HUES48 (cell line): ENCODE measurements at regions not wholly inside any gene's neighbourhood (a gene's known extent, or its start where the extent isn't known, plus 50 kb on each side); places are given as distances from the start of the nearest gene placed in this dataset.

ENCODE experiments used
- H3K27ac ChIP-seq: one replicate; pipeline ENCODE4 v1.7.0; 2013; ENCODE audit warnings: low read depth, low read length, inconsistent platforms
- H3K27me3 ChIP-seq: 2 replicates; pipeline ENCODE4 v1.6.1; 2013; ENCODE audit warnings: mild to moderate bottlenecking, low read length; ENCODE audit not compliant: control insufficient read depth, insufficient read depth
- H3K36me3 ChIP-seq: 2 replicates; pipeline ENCODE4 v1.6.1; 2013; ENCODE audit warnings: low read length; ENCODE audit not compliant: control insufficient read depth, insufficient read depth
- H3K4me1 ChIP-seq: 2 replicates; pipeline ENCODE4 v1.6.1; 2013; ENCODE audit warnings: mild to moderate bottlenecking, low read length; ENCODE audit not compliant: control insufficient read depth, insufficient read depth
- H3K4me3 ChIP-seq: 2 replicates; pipeline ENCODE4 v1.5.1; 2013; ENCODE audit warnings: mild to moderate bottlenecking, low read depth, low read length
- H3K9ac ChIP-seq: 2 replicates; pipeline ENCODE4 v1.6.1; 2013; ENCODE audit warnings: mild to moderate bottlenecking, low read depth, low read length, moderate library complexity
- H3K9me3 ChIP-seq: 2 replicates; pipeline ENCODE4 v1.6.1; 2013; ENCODE audit warnings: low read length; ENCODE audit not compliant: control insufficient read depth, insufficient read depth

DNA sequence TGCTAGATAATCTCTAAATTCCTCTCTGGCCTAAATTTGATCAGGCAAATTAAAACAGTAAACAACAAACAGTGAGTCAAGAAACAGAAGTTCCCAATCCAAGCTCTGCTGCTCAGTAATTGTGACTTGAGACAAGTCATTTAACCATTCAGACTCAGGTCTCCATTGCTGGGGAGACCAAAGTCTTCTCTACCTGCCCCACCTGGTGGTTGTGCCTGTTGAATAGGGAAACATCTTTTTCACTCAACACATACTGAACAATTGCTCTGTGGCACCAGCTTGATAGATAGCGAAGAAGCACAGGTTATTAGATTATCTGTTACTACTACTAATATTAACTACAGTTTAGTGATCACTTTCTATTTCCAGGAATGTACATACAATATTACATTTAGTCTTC, 112.1 kb upstream of the EOLA2 start:
- no peaks in the 10 kb centered on the region for H3K27me3 ChIP-seq
- no peak overlapping the region for H3K27ac ChIP-seq
- no peak overlapping the region for H3K4me3 ChIP-seq
- H3K4me1 ChIP-seq, result no peaks in the 10 kb centered on the region
- no peak overlapping the region for H3K9ac ChIP-seq
- peaks cover 25% of the 10 kb centered on the region; the same call in 1 of the 2 replicates for H3K9me3 ChIP-seq
- H3K36me3 ChIP-seq, result no peaks in the 10 kb centered on the region

DNA sequence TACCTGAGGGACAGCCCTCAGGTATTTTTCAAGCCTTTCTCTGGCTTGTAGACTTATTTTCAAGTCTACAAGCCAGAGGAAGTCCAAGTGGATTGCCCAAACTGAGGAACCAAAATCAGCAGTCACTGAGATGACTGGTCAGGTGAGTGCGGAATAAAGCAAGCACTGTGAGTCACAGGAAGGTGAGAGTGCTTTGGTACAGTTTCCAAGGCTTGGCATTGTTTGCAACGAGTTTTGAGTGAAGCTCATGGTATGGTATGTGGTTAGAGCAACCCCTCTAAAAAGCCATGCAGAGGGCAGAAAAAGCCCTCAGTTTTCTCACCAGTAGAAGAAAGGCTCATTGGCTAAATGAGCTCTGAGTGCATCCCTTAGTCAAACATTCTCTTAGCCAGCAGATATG, 112.8 kb upstream of the EOLA2 start:
- Histone ChIP-seq H3K9ac (no peak overlapping the region), H3K9me3 (peaks cover 23% of the 10 kb centered on the region; the same call in 1 of the 2 replicates), H3K4me3 (no peak overlapping the region), H3K4me1 (no peaks in the 10 kb centered on the region), H3K27me3 (no peaks in the 10 kb centered on the region), H3K36me3 (no peaks in the 10 kb centered on the region), H3K27ac (no peak overlapping the region)

DNA sequence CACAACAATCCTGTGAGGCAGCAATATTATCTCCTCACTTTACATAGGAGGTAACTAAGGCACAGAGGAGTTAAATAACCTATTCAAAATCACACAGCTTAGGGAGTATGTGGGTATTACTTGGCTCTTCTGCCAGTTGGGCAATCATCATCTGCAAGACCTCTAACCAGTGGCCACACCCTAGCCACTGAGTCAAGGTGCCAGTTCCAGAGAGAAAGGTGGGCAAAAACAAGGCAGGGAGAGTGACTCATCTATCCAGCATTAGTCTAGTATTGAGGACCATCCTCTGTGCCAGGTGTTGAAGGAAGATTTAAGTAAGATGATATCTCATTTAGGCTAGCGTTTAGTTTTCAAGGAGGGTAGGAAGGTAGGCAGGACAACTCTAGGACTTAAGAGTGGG, 113.9 kb upstream of the EOLA2 start:
- Histone ChIP-seq H3K27me3 (no peaks in the 10 kb centered on the region), H3K4me1 (no peaks in the 10 kb centered on the region), H3K4me3 (no peak overlapping the region), H3K27ac (no peak overlapping the region), H3K9me3 (peaks cover 19% of the 10 kb centered on the region; the same call in 1 of the 2 replicates), H3K9ac (no peak overlapping the region), H3K36me3 (no peaks in the 10 kb centered on the region)

DNA sequence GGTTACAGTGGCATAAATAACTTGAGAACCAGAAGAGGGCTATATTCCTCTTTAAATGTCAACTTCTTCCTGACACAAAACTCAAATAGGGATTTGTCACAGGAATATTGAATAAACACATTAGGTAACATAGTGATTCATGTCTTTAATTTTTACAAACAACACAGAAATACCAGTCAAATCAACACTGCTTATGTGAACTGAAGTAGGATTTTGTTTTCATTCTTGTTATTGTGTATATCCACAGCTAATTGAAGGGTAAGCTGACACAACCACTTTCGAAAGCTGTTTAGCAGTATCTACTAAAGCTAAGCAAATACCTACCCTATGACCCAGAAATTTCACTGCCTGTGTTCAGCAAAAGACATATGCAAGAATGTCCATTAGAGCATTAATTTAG, 120.4 kb upstream of the EOLA2 start:
- Histone ChIP-seq H3K9ac (no peak overlapping the region), H3K27ac (no peak overlapping the region), H3K9me3 (peaks cover 9% of the 10 kb centered on the region; the same call in 1 of the 2 replicates), H3K4me1 (no peaks in the 10 kb centered on the region), H3K36me3 (no peaks in the 10 kb centered on the region), H3K4me3 (no peak overlapping the region), H3K27me3 (no peaks in the 10 kb centered on the region)

DNA sequence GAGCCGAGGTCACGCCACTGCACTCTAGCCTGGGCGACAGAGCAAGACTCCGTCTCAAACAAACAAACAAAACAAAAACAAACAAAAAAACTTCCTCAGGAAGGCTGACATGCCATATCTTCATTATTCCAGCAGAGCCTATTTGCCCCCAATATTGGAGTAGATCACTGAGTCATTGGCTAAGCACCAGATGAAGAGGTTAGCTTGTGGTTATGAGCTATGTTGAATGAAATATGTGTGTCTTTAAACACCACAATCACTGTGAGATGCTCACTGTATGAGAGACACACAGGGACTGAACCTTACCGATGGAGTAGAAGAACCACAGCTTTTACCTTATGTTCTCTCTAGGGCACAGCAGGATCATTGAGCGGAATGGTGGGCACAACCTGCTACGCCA, 122.1 kb upstream of the EOLA2 start:
- Histone ChIP-seq H3K36me3 (no peaks in the 10 kb centered on the region), H3K27ac (no peak overlapping the region), H3K9ac (no peak overlapping the region), H3K9me3 (peaks cover 13% of the 10 kb centered on the region; the same call in 1 of the 2 replicates), H3K4me3 (no peak overlapping the region), H3K27me3 (no peaks in the 10 kb centered on the region), H3K4me1 (no peaks in the 10 kb centered on the region)

DNA sequence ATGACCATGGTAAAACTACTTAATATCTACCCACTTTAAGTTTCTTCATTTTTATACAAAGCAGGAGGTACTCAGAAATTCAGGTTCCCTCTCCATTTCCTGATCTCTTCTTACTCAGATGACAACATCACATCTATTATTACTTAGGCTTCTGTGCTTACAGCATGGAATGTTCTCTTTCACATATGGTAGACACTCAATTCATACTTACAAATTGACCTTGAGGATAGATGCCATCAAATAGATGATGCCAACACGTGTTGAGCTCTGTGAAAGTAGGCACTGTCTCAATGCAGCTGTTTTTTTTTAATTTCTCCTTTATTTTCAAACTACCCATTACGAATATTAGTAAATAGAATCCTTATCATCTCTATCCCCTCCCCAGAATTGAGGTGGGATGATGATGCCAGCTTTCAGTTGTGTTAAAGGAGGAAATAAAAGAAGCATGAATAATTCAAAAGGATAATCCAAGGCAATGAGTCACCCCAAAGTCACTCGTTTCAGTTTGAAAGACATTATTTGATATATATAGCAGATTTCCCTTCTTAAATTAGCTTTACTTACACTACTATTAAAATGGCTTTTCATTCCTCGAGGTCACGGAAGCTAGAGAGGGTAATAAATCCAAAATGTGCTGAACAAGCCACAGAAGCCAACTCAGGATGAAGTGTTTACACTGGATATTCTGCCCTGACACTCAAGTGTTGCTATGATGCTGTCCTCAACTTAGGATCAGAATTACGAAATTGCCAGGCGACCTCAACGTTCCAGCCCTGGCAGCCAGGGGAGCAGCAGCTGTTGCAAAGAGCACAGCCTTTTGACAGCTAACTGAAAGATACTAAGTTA, 124.2 kb upstream of the EOLA2 start:
- no peak overlapping the region for H3K4me3 ChIP-seq
- no peaks in the 10 kb centered on the region for H3K27me3 ChIP-seq
- H3K36me3 ChIP-seq, result no peaks in the 10 kb centered on the region
- no peaks in the 10 kb centered on the region for H3K4me1 ChIP-seq
- H3K9ac ChIP-seq, result no peak overlapping the region
- peaks cover 10% of the 10 kb centered on the region; the same call in 1 of the 2 replicates for H3K9me3 ChIP-seq
- no peak overlapping the region for H3K27ac ChIP-seq

DNA sequence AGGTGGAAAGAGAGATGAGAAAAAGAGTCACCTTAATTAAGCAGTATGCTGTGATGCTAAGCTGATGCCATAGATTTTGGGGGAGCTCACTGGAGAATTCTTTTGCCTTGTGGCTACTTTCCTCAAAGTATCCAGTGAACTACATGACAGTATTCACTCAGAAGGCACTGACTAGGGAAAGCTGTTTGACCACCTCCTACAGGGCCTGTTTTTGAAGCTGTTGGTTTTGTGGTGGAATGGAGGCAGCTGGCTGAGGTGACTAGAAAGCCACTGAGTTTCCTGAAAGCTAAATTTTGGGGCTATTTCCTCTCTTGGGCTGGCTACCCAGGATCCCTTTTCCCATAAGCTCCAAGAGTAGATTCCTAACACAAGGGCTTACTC, 124.8 kb upstream of the EOLA2 start:
- Histone ChIP-seq H3K36me3 (no peaks in the 10 kb centered on the region), H3K4me1 (no peaks in the 10 kb centered on the region), H3K9me3 (peaks cover 10% of the 10 kb centered on the region; the same call in 1 of the 2 replicates), H3K27me3 (no peaks in the 10 kb centered on the region), H3K9ac (no peak overlapping the region), H3K4me3 (no peak overlapping the region), H3K27ac (no peak overlapping the region)

DNA sequence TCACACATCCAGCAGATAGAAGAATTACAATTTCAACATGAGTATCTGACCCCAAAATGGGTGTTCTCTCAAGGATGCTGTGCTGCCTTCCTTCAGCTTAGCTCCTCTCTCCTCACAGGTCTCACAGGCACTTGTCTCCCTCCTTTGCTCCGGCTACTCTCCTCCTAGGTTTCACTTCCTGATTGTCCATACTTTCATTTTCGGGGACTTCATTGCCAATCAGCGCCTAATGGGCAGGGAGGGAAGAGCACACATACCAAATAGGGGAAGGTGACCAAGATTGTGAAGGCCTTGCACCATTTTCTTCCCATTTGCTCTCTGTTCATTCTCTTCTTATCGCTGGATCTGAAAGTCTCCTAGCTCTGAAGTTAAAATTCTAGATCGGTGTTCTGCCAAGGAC, 125.4 kb upstream of the EOLA2 start:
- no peak overlapping the region for H3K9ac ChIP-seq
- no peaks in the 10 kb centered on the region for H3K4me1 ChIP-seq
- H3K27ac ChIP-seq, result no peak overlapping the region
- no peaks in the 10 kb centered on the region for H3K27me3 ChIP-seq
- H3K4me3 ChIP-seq, result no peak overlapping the region
- H3K9me3 ChIP-seq, result peaks cover 10% of the 10 kb centered on the region; the same call in 1 of the 2 replicates
- H3K36me3 ChIP-seq, result no peaks in the 10 kb centered on the region

DNA sequence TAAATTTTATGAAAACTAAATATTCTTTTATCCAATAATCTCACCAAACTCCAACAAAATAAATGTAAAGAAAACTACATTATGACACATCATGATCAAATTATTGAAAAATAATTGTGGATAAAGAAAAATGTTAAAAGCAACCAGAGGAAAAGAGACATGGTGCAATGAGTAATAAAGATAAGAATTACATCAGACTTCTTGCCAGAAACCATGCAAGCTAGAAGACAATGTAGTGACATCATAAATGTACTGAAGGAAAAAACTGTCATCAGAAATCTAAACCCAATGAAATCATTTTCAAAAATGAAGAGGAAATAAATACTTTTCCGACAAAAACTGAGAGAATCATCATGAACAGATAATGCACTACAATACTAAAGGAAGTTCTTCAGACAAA, 135.9 kb upstream of the EOLA2 start:
- Histone ChIP-seq H3K27ac (no peak overlapping the region), H3K4me3 (no peak overlapping the region)

DNA sequence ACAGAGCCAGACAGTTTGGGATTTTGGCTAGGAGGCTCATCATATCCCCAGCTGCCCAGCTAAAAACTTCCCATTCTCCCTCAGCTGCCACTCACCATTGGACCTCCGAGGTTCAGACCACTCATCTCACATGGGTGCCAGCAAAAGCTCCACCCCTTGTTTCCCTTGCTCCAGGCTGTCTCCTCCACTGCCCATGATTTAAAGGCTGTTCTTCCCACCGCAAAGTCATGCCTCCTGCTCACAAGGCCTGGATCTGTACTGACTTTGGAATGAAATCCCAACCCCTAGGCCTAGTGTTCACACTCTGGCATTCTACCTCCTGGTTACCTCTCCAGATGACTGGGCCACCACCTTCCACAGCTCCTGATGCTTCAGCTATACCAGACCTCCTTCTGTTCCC, 142.2 kb upstream of the EOLA2 start:
- peaks cover 17% of the 10 kb centered on the region for H3K9me3 ChIP-seq
- H3K4me3 ChIP-seq, result no peak overlapping the region
- H3K4me1 ChIP-seq, result no peaks in the 10 kb centered on the region
- H3K27ac ChIP-seq, result no peak overlapping the region
- no peaks in the 10 kb centered on the region for H3K27me3 ChIP-seq
- H3K9ac ChIP-seq, result no peak overlapping the region
- no peaks in the 10 kb centered on the region for H3K36me3 ChIP-seq

More for the DNA sequence above, 135.9 kb upstream of the EOLA2 start:
- H3K9ac ChIP-seq, result no peak overlapping the region
- no peaks in the 10 kb centered on the region for H3K36me3 ChIP-seq
- peaks cover 10% of the 10 kb centered on the region for H3K9me3 ChIP-seq
- H3K4me1 ChIP-seq, result no peaks in the 10 kb centered on the region
- no peaks in the 10 kb centered on the region for H3K27me3 ChIP-seq

DNA sequence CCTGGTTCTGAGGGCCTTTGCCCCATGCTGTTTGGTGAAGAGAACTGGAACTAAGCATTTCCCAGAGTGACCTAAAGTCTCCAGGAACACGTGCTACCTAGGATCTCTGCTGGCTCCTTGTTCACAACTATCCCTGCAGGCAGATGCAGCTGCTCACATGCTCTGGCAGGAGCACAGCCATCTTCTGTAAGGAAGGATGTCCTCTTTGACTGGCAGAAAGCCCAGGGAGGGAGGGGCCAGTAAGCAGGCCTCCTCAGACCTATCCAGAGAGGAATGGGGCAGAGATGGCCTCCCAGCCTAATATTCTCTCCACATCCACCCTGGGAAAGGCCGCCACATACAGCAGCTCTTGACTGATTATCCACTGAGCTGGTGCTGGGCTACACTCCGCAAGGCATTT, 142.8 kb upstream of the EOLA2 start:
- H3K4me3 ChIP-seq, result no peak overlapping the region
- no peaks in the 10 kb centered on the region for H3K36me3 ChIP-seq
- no peaks in the 10 kb centered on the region for H3K4me1 ChIP-seq
- no peak overlapping the region for H3K27ac ChIP-seq
- H3K9me3 ChIP-seq, result peaks cover 17% of the 10 kb centered on the region
- no peaks in the 10 kb centered on the region for H3K27me3 ChIP-seq
- no peak overlapping the region for H3K9ac ChIP-seq
